Stimulated activated CD8-positive, alpha-beta memory T cell treated with anti-CD3 and anti-CD28 coated beads, Interleukin-7, amount 100 ng/mL, for 48 hours (primary cell): ENCODE measurements at regions not wholly inside any gene's neighbourhood (a gene's known extent, or its start where the extent isn't known, plus 50 kb on each side); places are given as distances from the start of the nearest gene placed in this dataset.
"Not testable (repeated sequence)": the region's sequence is repeated elsewhere in the genome, so short reads cannot be mapped to it uniquely, and the experiment has no call there.

ENCODE experiments used
- DNase-seq, 2 donors: peaks; one replicate each; pipeline ENCODE4 v3.0.0-alpha.2; 2020; ENCODE audit warnings: low read depth in 1 of 2; ENCODE audit errors: extremely low read depth in 1 of 2

- DNase-seq, result no peak
Observed at GRCh38 chr15:39399600-39399999, 181.3 kb upstream of the THBS1 start.

- DNase-seq, result no peak
Observed at GRCh38 chr15:39400002-39400401, 180.9 kb upstream of the THBS1 start.

- no peak for DNase-seq
Observed at GRCh38 chr15:39400821-39401550, 179.9 kb upstream of the THBS1 start.

- no peak for DNase-seq
Observed at GRCh38 chr15:39403640-39404117, 177.2 kb upstream of the THBS1 start.

- no peak for DNase-seq
Observed at GRCh38 chr15:39404767-39405181, 176.1 kb upstream of the THBS1 start.

- DNase-seq, result no peak
Observed at GRCh38 chr15:39406485-39406884, 174.4 kb upstream of the THBS1 start.

GRCh38 chr15:39407116-39407515, 173.8 kb upstream of the THBS1 start:
- DNase-seq, result no peak

GRCh38 chr15:39409876-39410530, 170.9 kb upstream of the THBS1 start:
- DNase-seq, result no peak

GRCh38 chr15:39411102-39411989, 169.5 kb upstream of the THBS1 start:
- no peak for DNase-seq

GRCh38 chr15:39413558-39413957, 167.3 kb upstream of the THBS1 start:
- no peak for DNase-seq

GRCh38 chr15:39414201-39414600, 166.7 kb upstream of the THBS1 start:
- DNase-seq, result no peak

- no peak for DNase-seq
Observed at GRCh38 chr15:39415634-39416033, 165.2 kb upstream of the THBS1 start.

- no peak for DNase-seq
Observed at GRCh38 chr15:39416258-39416657, 164.6 kb upstream of the THBS1 start.

GRCh38 chr15:39417366-39418134, 163.3 kb upstream of the THBS1 start:
- DNase-seq, result no peak

GRCh38 chr15:39419651-39420050, 161.2 kb upstream of the THBS1 start:
- DNase-seq, result no peak

GRCh38 chr15:39420123-39420852, 160.6 kb upstream of the THBS1 start:
- not testable (repeated sequence) for DNase-seq

GRCh38 chr15:39420853-39421192, 160.1 kb upstream of the THBS1 start:
- DNase-seq, result not testable (repeated sequence)

- peak; percentile 65 to 87 for DNase-seq
Observed at GRCh38 chr15:39426552-39427532, 154.0 kb upstream of the THBS1 start.

GRCh38 chr15:39427705-39428104, 153.2 kb upstream of the THBS1 start:
- DNase-seq, result no peak
